IPS DF 4.7 (cell line): ENCODE measurements at regions not wholly inside any gene's neighbourhood (a gene's known extent, or its start where the extent isn't known, plus 50 kb on each side); places are given as distances from the start of the nearest gene placed in this dataset.
"Not testable (repeated sequence)": the region's sequence is repeated elsewhere in the genome, so short reads cannot be mapped to it uniquely, and the experiment has no call there.

Experiments used
- DNase-seq: peaks from one replicate; pipeline ENCODE4 v3.0.0-alpha.2; 2013; ENCODE audit warnings: low spot score; ENCODE audit errors: extremely low read depth

GRCh38 chr11:10969387-10969786, 111.5 kb upstream of the ZBED5 start:
- DNase-seq, result no peak

- DNase-seq, result not testable (repeated sequence)
Measured at GRCh38 chr11:10956884-10957283, 99.0 kb upstream of the ZBED5 start.

GRCh38 chr11:10955616-10956015, 97.8 kb upstream of the ZBED5 start:
- no peak for DNase-seq

GRCh38 chr11:10954184-10954583, 96.3 kb upstream of the ZBED5 start:
- DNase-seq, result no peak

GRCh38 chr11:10952872-10953271, 95.0 kb upstream of the ZBED5 start:
- no peak for DNase-seq

- not testable (repeated sequence) for DNase-seq
Measured at GRCh38 chr11:10947935-10948334, 90.1 kb upstream of the ZBED5 start.

GRCh38 chr11:10946072-10946471, 88.2 kb upstream of the ZBED5 start:
- no peak for DNase-seq

GRCh38 chr11:10945196-10945595, 87.3 kb upstream of the ZBED5 start:
- no peak for DNase-seq

GRCh38 chr11:10943968-10944367, 86.1 kb upstream of the ZBED5 start:
- no peak for DNase-seq

- no peak for DNase-seq
Measured at GRCh38 chr11:10942620-10943019, 84.8 kb upstream of the ZBED5 start.

GRCh38 chr11:10941871-10942270, 84.0 kb upstream of the ZBED5 start:
- no peak for DNase-seq

GRCh38 chr11:10941414-10941813, 83.6 kb upstream of the ZBED5 start:
- no peak for DNase-seq

GRCh38 chr11:10938650-10939387, 81.0 kb upstream of the ZBED5 start:
- DNase-seq, result no peak

GRCh38 chr11:10938231-10938630, 80.4 kb upstream of the ZBED5 start:
- no peak for DNase-seq

GRCh38 chr11:10937385-10937771, 79.5 kb upstream of the ZBED5 start:
- no peak for DNase-seq

GRCh38 chr11:10936626-10937384, 79.0 kb upstream of the ZBED5 start:
- no peak for DNase-seq

GRCh38 chr11:10935015-10935559, 77.2 kb upstream of the ZBED5 start:
- DNase-seq, result no peak

- DNase-seq, result no peak
Measured at GRCh38 chr11:10934293-10934860, 76.5 kb upstream of the ZBED5 start.

- DNase-seq, result peak; percentile 79
Measured at GRCh38 chr11:10933455-10934292, 75.8 kb upstream of the ZBED5 start.

- no peak for DNase-seq
Measured at GRCh38 chr11:10932976-10933375, 75.1 kb upstream of the ZBED5 start.
